ENCODE measurements at regions not wholly inside any gene's neighbourhood (a gene's known extent, or its start where the extent isn't known, plus 50 kb on each side); places are given as distances from the start of the nearest gene placed in this dataset.

DNA sequence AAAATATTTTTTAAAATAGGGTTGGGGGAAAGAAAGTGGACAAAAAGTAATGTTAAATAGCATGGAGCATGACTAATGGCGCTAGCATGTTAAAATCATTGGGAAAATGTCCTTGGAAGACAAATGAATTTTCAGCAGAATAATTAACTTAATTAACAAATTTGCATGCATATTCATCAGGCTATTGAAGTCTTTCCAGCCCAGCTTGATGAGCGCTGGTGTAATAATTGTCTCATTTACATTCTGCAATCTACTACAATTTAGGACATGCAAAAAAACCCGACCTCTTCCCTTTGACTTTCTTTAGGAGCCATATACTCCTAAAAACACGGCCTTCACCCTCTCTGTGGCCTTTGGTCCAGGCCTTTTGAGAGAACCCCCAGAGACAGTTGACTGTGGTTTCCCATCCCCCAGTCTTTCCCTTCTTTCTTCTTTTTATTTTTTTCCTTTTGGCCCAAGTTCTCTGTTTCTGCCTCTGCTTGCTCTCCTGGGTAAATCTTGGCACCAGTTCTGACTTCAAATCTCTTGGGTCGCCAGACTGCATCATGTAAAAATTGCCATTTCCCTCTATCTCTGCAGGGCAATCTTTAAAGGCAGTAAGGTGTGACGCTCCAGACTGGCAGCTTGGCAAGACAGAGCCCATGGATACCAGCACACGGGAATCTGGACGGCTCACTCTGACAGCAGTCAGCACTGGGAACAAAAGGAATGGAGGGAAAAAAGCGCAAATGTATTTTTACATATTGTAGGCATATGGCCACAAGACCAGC is 105.5 kb downstream of the NEUROD6 start (continued):
- TF ChIP-seq SMARCC2 (IDR thresholded peaks at IDR 0.05) (no peak), ZNF674 (CRISPR knock-in tag; IDR thresholded peaks at IDR 0.05; ENCODE audit: low read depth) (no peak), SP2 (CRISPR knock-in tag; IDR thresholded peaks at IDR 0.05) (no peak), SRSF1 (optimal IDR thresholded peaks at IDR 0.05; ENCODE audit: low read depth, low read length) (no peak), SIN3B (IDR thresholded peaks at IDR 0.05; ENCODE audit: low read length) (no peak), ZNF747 (CRISPR knock-in tag; IDR thresholded peaks at IDR 0.05; ENCODE audit: borderline replicate concordance) (no peak), ATF7 (IDR thresholded peaks at IDR 0.05) (no peak), ATF7 (CRISPR knock-in tag; IDR thresholded peaks at IDR 0.05) (no peak), SP5 (CRISPR knock-in tag; IDR thresholded peaks at IDR 0.05; ENCODE audit: borderline replicate concordance, low read depth) (no peak), ISL2 (CRISPR knock-in tag; IDR thresholded peaks at IDR 0.05) (no peak)
- TF ChIP-seq, protein P1, sequence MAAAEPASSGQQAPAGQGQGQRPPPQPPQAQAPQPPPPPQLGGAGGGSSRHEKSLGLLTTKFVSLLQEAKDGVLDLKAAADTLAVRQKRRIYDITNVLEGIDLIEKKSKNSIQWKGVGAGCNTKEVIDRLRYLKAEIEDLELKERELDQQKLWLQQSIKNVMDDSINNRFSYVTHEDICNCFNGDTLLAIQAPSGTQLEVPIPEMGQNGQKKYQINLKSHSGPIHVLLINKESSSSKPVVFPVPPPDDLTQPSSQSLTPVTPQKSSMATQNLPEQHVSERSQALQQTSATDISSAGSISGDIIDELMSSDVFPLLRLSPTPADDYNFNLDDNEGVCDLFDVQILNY (CRISPR knock-in tag; conservative IDR thresholded peaks at IDR 0.05): no peak
- TF ChIP-seq, protein P2, sequence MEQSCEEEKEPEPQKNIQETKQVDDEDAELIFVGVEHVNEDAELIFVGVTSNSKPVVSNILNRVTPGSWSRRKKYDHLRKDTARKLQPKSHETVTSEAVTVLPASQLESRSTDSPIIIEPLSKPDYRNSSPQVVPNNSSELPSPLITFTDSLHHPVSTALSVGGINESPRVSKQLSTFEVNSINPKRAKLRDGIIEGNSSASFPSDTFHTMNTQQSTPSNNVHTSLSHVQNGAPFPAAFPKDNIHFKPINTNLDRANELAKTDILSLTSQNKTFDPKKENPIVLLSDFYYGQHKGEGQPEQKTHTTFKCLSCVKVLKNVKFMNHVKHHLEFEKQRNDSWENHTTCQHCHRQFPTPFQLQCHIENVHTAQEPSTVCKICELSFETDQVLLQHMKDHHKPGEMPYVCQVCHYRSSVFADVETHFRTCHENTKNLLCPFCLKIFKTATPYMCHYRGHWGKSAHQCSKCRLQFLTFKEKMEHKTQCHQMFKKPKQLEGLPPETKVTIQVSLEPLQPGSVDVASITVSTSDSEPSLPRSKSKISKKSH (CRISPR knock-in tag; IDR thresholded peaks at IDR 0.05; ENCODE audit: borderline replicate concordance): no peak

DNA sequence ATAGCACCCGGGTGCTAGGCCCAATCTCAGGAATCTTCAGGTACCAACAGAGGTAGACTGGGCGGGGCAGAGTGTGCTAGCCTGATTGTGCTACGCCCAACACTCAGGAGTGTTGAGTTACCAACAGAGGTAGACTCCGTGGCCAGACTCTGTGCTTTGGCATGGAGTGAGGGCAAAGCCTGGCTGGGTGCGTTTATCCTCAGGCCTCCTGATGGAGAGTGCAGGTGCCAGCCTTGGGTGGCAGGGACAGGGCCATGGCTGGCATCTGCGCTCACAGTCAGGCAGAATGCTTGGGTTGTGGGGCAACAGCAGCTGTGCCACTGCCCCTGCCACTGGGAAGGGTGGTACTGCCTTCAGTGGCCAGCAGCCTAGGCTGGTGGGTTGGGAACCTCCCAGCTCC is 111.6 kb downstream of the NEUROD6 start:
- FAIRE-seq: no peak
- no peaks in the 10 kb centered on the region for H3K4me1 ChIP-seq (ENCODE audit: insufficient read depth, low read length)
- no peaks in the 10 kb centered on the region for H3K36me3 ChIP-seq (replicated peaks in 1 of 2; ENCODE audit: control insufficient read depth in 1 of 2, insufficient read depth in 2 of 2, low read length in 2 of 2)
- no CpG with 5 or more reads among the region's 6 CpGs for WGBS (ENCODE audit: low lambda C conversion rate)
- no peak overlapping the region for H3K4me2 ChIP-seq (ENCODE audit: low read depth, low read length)
- H3K4me3 ChIP-seq (replicated peaks in 1 of 3; ENCODE audit: insufficient read depth in 1 of 3, low read depth in 2 of 3, low read length in 3 of 3): no peak overlapping the region
- BruUV-seq (replicated peaks): no TSS peak
- no peaks in the 10 kb centered on the region for H3K79me2 ChIP-seq (ENCODE audit: insufficient read depth, low read length)
- H2AFZ ChIP-seq (ENCODE audit: low read length): no peak overlapping the region
- no peak overlapping the region for H3K27ac ChIP-seq (ENCODE audit: extremely low read length, insufficient read depth, low read length)
- intact Hi-C loops (cut with micrococcal nuclease; ENCODE audit: unreplicated experiment) (no loop called here), in situ Hi-C loops (cut with HindIII; ENCODE audit: extremely low pct_ligation_motif_present, low pct_unique_long_range_greater_than_20kb) (no loop called here)
- H4K20me1 ChIP-seq (ENCODE audit: insufficient read depth, low read length): no peaks in the 10 kb centered on the region
- no peak for ATAC-seq
- CTCF ChIA-PET (ENCODE audit: low intra/inter-chr PET ratio, low total read pairs): no interaction called here
- POLR2A ChIA-PET: no interaction called here
- no peak overlapping the region for H3K9ac ChIP-seq (ENCODE audit: insufficient read depth, low read depth, low read length)
- TF ChIP-seq ZNF230 (CRISPR knock-in tag; IDR thresholded peaks at IDR 0.05): no peak
- no peak for TF ChIP-seq FOXK1 (CRISPR knock-in tag; IDR thresholded peaks at IDR 0.05; ENCODE audit: borderline replicate concordance, low read depth)
- TF ChIP-seq, protein P3, sequence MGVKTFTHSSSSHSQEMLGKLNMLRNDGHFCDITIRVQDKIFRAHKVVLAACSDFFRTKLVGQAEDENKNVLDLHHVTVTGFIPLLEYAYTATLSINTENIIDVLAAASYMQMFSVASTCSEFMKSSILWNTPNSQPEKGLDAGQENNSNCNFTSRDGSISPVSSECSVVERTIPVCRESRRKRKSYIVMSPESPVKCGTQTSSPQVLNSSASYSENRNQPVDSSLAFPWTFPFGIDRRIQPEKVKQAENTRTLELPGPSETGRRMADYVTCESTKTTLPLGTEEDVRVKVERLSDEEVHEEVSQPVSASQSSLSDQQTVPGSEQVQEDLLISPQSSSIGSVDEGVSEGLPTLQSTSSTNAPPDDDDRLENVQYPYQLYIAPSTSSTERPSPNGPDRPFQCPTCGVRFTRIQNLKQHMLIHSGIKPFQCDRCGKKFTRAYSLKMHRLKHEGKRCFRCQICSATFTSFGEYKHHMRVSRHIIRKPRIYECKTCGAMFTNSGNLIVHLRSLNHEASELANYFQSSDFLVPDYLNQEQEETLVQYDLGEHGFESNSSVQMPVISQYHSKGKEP (CRISPR knock-in tag; IDR thresholded peaks at IDR 0.05): no peak
- TF ChIP-seq ZMYM3 (CRISPR knock-in tag; IDR thresholded peaks at IDR 0.05): no peak
- TF ChIP-seq CCAR2 (optimal IDR thresholded peaks at IDR 0.05; ENCODE audit: low read depth, low read length): no peak
- TF ChIP-seq HNRNPH1 (optimal IDR thresholded peaks at IDR 0.05; ENCODE audit: low read depth, low read length): no peak
- TF ChIP-seq ZFAT (CRISPR knock-in tag; conservative IDR thresholded peaks at IDR 0.05): no peak
- TF ChIP-seq RCOR2 (CRISPR knock-in tag; IDR thresholded peaks at IDR 0.05): no peak
- peaks cover 23% of the 10 kb centered on the region for H3K9me3 ChIP-seq (ENCODE audit: low read length)
- H3K27me3 ChIP-seq (ENCODE audit: control insufficient read depth in 1 of 2, insufficient read depth in 2 of 2, low read length in 2 of 2): no peaks in the 10 kb centered on the region
- no peak for DNase-seq (ENCODE audit: low spot score)

Data from HepG2 (cell line).